Astrocyte (in vitro differentiated cells and primary cell): ENCODE measurements at regions not wholly inside any gene's neighbourhood (a gene's known extent, or its start where the extent isn't known, plus 50 kb on each side); places are given as distances from the start of the nearest gene placed in this dataset.

ENCODE experiments used
- DNase-seq: peaks from one replicate; pipeline ENCODE4 v3.0.0-alpha.2; 2010; ENCODE audit warnings: low read depth
- FAIRE-seq: peaks from 2 replicates; lab custom pipeline; 2011; peaks lifted over from hg19 to GRCh38; lab: Jason Lieb, UNC
- H2AFZ ChIP-seq: 2 replicates; pipeline ENCODE4 v1.6.0; 2012; ENCODE audit warnings: low read depth, low read length, inconsistent platforms
- H3K27ac ChIP-seq: 2 replicates; pipeline ENCODE4 v1.5.1; 2011; ENCODE audit warnings: low read depth, low read length, inconsistent platforms
- H3K27me3 ChIP-seq: 2 replicates; pipeline ENCODE4 v1.6.0; 2011; ENCODE audit warnings: low read length, inconsistent platforms; ENCODE audit not compliant: insufficient read depth
- H3K36me3 ChIP-seq: 2 replicates; pipeline ENCODE4 v1.5.1; 2011; ENCODE audit warnings: low read length, inconsistent platforms; ENCODE audit not compliant: insufficient read depth
- H3K4me1 ChIP-seq: 2 replicates; pipeline ENCODE4 v1.5.1; 2011; ENCODE audit warnings: low read length, inconsistent platforms; ENCODE audit not compliant: insufficient read depth
- H3K4me2 ChIP-seq: 2 replicates; pipeline ENCODE4 v1.6.0; 2012; ENCODE audit warnings: low read length, inconsistent platforms
- H3K4me3 ChIP-seq: 2 replicates; pipeline ENCODE4 v1.5.1; 2011; ENCODE audit warnings: low read depth, mild to moderate bottlenecking, low read length, inconsistent platforms; ENCODE audit not compliant: insufficient read depth
- H3K79me2 ChIP-seq: 2 replicates; pipeline ENCODE4 v1.6.0; 2012; ENCODE audit warnings: mild to moderate bottlenecking, low read length, inconsistent platforms; ENCODE audit not compliant: insufficient read depth
- H3K9ac ChIP-seq: 2 replicates; pipeline ENCODE4 v1.6.0; 2012; ENCODE audit warnings: mild to moderate bottlenecking, low read length, inconsistent platforms
- H3K9me3 ChIP-seq: 2 replicates; pipeline ENCODE4 v1.5.1; 2012; ENCODE audit warnings: low read depth, mild to moderate bottlenecking, low read length, inconsistent platforms; ENCODE audit not compliant: insufficient read depth
- H4K20me1 ChIP-seq: 2 replicates; pipeline ENCODE4 v1.6.0; 2012; ENCODE audit warnings: low read length, inconsistent platforms; ENCODE audit not compliant: insufficient read depth
- H3K27ac Mint-ChIP-seq: one replicate; pipeline ENCODE4 v1.8.0; 2021; ENCODE audit warnings: mild to moderate bottlenecking, mixed read lengths; ENCODE audit not compliant: unreplicated experiment
- H3K27me3 Mint-ChIP-seq: one replicate; pipeline ENCODE4 v1.8.0; 2021; ENCODE audit warnings: low read depth, mixed read lengths; ENCODE audit not compliant: unreplicated experiment
- H3K36me3 Mint-ChIP-seq: one replicate; pipeline ENCODE4 v1.8.0; 2021; ENCODE audit warnings: low read depth, mixed read lengths; ENCODE audit not compliant: unreplicated experiment
- H3K4me1 Mint-ChIP-seq: one replicate; pipeline ENCODE4 v1.8.0; 2021; ENCODE audit warnings: low read depth, mixed read lengths; ENCODE audit not compliant: unreplicated experiment
- H3K4me3 Mint-ChIP-seq: one replicate; pipeline ENCODE4 v1.8.0; 2021; ENCODE audit warnings: mild to moderate bottlenecking, moderate library complexity, mixed read lengths; ENCODE audit not compliant: unreplicated experiment
- H3K9me3 Mint-ChIP-seq: one replicate; pipeline ENCODE4 v1.8.0; 2021; ENCODE audit warnings: mild to moderate bottlenecking, mixed read lengths; ENCODE audit not compliant: unreplicated experiment
- EZH2 ChIP-seq: IDR thresholded peaks from 2 replicates; pipeline ENCODE4 v1.6.1; 2012; ENCODE audit warnings: mild to moderate bottlenecking, low read length, inconsistent platforms; ENCODE audit not compliant: insufficient read depth
- TF ChIP-seq, protein P1 (sequence below): IDR thresholded peaks from 2 replicates; pipeline ENCODE4 v1.5.1; 2011; ENCODE audit warnings: low read depth, mild to moderate bottlenecking, inconsistent platforms, low read length, moderate library complexity; ENCODE audit not compliant: insufficient read depth

DNA sequence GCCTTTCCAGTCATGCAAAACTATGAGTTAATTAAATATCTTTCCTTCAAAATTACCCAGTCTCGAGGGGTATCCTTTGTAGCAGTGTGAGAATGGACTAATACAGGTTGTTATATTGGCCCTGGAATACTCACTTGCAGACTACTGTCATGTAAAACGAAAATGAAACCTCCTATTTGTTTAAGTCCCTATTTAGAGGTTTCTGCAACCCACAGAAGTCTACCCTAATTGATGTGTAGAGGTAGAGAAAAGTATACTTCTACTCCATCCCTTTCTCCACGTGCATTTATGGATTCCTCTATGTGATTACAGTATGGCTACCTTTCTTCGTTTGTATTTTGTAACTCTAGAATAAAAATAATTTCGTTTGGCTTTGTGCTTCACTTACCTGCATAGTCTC, 371.1 kb downstream of the FSCB start:
- no peaks in the 10 kb centered on the region for H3K79me2 ChIP-seq
- no peak overlapping the region for H3K27ac ChIP-seq
- no peaks in the 10 kb centered on the region for H3K36me3 Mint-ChIP-seq
- DNase-seq (no peak), FAIRE-seq (no peak)
- no peak overlapping the region for H3K4me3 ChIP-seq
- H3K9me3 Mint-ChIP-seq, result no peaks in the 10 kb centered on the region
- TF ChIP-seq, protein P1, sequence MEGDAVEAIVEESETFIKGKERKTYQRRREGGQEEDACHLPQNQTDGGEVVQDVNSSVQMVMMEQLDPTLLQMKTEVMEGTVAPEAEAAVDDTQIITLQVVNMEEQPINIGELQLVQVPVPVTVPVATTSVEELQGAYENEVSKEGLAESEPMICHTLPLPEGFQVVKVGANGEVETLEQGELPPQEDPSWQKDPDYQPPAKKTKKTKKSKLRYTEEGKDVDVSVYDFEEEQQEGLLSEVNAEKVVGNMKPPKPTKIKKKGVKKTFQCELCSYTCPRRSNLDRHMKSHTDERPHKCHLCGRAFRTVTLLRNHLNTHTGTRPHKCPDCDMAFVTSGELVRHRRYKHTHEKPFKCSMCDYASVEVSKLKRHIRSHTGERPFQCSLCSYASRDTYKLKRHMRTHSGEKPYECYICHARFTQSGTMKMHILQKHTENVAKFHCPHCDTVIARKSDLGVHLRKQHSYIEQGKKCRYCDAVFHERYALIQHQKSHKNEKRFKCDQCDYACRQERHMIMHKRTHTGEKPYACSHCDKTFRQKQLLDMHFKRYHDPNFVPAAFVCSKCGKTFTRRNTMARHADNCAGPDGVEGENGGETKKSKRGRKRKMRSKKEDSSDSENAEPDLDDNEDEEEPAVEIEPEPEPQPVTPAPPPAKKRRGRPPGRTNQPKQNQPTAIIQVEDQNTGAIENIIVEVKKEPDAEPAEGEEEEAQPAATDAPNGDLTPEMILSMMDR, result no peak
- no peak for TF ChIP-seq EZH2
- H3K4me2 ChIP-seq, result no peak overlapping the region
- no peaks in the 10 kb centered on the region for H3K4me1 Mint-ChIP-seq
- H3K27ac Mint-ChIP-seq, result no peak overlapping the region
- H3K4me1 ChIP-seq, result no peaks in the 10 kb centered on the region
- H3K27me3 Mint-ChIP-seq, result no peaks in the 10 kb centered on the region
- H3K9me3 ChIP-seq, result no peaks in the 10 kb centered on the region
- H4K20me1 ChIP-seq, result no peaks in the 10 kb centered on the region
- H3K4me3 Mint-ChIP-seq, result no peak overlapping the region
- H3K36me3 ChIP-seq, result no peaks in the 10 kb centered on the region
- H3K9ac ChIP-seq, result no peak overlapping the region
- H3K27me3 ChIP-seq, result no peaks in the 10 kb centered on the region
- no peak overlapping the region for H2AFZ ChIP-seq

DNA sequence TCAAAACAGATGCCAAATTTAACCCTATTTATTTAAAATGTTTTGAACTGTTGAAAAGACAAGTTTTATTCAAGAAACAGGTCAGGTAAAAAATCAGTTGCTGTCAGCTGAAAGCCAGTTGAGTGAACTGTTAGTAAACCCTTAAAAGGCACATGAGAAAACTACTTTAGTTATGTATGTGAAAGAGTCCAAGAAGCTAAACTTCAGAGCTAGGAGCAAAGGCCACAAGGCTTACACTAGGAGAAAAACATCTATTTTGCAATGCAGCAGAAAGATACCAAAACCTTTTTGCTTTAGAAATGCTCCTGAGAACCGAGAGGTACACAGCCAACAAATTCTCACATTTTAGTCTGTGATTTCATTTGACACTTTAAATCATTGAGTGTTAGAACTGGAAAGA, 375.2 kb downstream of the FSCB start:
- H3K79me2 ChIP-seq, result no peaks in the 10 kb centered on the region
- H3K4me1 Mint-ChIP-seq, result no peaks in the 10 kb centered on the region
- H3K9me3 Mint-ChIP-seq, result no peaks in the 10 kb centered on the region
- H3K27me3 Mint-ChIP-seq, result no peaks in the 10 kb centered on the region
- H4K20me1 ChIP-seq, result no peaks in the 10 kb centered on the region
- H3K9ac ChIP-seq, result no peak overlapping the region
- H3K4me3 Mint-ChIP-seq, result no peak overlapping the region
- H2AFZ ChIP-seq, result no peak overlapping the region
- no peaks in the 10 kb centered on the region for H3K9me3 ChIP-seq
- H3K4me3 ChIP-seq, result no peak overlapping the region
- no peaks in the 10 kb centered on the region for H3K4me1 ChIP-seq
- TF ChIP-seq, protein P1, result no peak
- no peak for TF ChIP-seq EZH2
- no peak overlapping the region for H3K4me2 ChIP-seq
- H3K27ac ChIP-seq, result no peak overlapping the region
- DNase-seq (no peak), FAIRE-seq (no peak)
- H3K27me3 ChIP-seq, result no peaks in the 10 kb centered on the region
- H3K36me3 ChIP-seq, result no peaks in the 10 kb centered on the region
- no peaks in the 10 kb centered on the region for H3K36me3 Mint-ChIP-seq
- no peak overlapping the region for H3K27ac Mint-ChIP-seq

DNA sequence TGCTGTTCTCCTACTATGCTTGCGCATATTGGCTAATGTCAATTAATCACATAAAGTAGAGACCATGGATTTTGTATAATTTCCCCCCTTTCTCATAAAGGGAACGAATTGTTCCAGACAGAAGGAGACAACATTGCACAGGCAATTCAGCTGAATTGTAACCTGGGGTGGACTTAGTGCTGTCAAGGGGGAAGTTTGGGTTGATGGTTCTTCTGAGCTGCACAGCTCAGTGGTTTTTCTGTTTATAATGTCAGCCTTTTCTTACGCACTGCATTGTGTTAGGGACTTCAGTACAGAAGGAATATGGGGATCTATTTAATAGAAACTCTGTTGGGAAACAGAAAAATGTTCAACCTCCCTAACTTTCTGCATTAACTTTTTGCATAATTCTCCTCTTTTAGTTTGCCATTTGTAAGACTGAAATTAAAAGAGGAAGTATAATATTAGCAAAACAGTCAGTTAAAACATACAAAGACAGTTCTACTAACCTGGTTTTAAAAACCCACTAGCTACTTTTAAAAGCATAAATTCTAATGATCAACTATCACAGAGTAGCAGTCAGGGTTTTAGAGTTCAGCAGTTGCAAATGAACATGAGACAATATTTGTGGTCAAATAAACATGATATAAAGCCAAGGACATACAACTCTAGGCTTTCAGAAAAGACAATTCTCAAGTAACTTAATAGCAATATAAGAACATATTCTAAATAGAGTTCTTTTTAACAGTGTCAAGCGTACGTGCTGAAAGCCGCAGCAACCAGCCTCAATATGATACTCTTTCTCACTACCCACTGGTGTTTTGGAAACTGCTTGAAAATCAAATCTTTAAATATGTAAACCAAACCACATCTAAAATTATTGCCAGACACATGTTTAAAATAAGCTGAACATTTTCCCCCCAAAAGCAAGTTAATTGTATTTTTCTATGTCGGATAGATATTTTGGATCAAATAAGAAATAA, 393.0 kb downstream of the FSCB start:
- no peak overlapping the region for H3K4me3 ChIP-seq
- H2AFZ ChIP-seq, result no peak overlapping the region
- no peak overlapping the region for H3K27ac ChIP-seq
- H3K9me3 ChIP-seq, result no peaks in the 10 kb centered on the region
- H3K79me2 ChIP-seq, result no peaks in the 10 kb centered on the region
- no peaks in the 10 kb centered on the region for H3K36me3 Mint-ChIP-seq
- no peaks in the 10 kb centered on the region for H3K4me1 Mint-ChIP-seq
- peaks cover 11% of the 10 kb centered on the region for H3K9me3 Mint-ChIP-seq
- no peaks in the 10 kb centered on the region for H3K27me3 ChIP-seq
- H3K36me3 ChIP-seq, result no peaks in the 10 kb centered on the region
- H3K27me3 Mint-ChIP-seq, result no peaks in the 10 kb centered on the region
- H3K9ac ChIP-seq, result no peak overlapping the region
- no peaks in the 10 kb centered on the region for H4K20me1 ChIP-seq
- H3K4me1 ChIP-seq, result no peaks in the 10 kb centered on the region
- DNase-seq, result no peak
- FAIRE-seq, result no peak
- no peak overlapping the region for H3K27ac Mint-ChIP-seq
- no peak overlapping the region for H3K4me2 ChIP-seq
- TF ChIP-seq, protein P1, result no peak
- H3K4me3 Mint-ChIP-seq, result no peak overlapping the region
